ENCODE measurements at regions not wholly inside any gene's neighbourhood (a gene's known extent, or its start where the extent isn't known, plus 50 kb on each side); places are given as distances from the start of the nearest gene placed in this dataset.

DNA sequence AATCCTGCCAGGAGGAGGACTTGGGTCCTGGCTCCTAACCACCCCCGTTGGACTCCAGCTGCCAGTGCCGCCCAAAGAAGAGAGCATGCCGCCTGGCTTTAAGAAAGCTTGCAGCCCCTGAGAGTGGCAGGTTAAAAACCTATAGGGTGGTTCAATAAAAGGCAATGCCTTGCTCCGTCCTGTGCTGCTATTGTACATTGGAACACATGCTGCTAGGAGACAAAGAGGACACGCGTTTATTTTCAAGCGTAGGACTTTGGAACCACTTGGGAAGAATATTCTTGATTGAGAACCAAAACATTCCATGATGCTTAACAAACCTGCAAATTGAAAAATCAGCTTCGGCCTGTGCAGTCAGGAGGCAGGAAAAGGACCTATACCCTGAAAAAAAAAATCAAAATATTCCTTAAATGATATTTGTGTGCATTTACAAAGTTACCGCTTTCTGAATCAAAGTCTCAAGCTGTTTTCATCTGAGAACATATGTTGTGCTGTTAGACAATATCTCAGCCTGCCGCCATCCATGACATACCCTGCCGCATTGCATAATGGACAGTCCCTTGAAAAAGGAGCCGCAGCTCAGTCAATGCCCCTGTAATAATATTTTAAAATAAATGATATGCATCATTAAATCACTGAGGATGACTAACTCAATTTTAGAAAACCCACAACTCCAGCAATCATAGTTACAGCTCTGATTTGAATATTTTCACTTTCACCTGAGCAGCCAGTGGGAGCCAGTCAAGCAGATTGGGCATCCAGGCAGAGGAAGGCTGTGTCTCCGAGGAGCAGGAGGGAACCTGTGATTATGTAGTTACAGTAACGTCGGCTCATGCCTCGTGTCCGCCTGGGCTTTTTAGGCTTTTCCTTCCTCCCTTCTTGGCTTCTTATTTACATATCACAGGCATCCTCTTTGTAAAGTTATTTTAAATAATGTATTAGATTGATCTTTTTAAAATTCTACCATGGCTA lies 805.6 kb upstream of the FANCL start:
- no peak for TF ChIP-seq ESRRG (CRISPR knock-in tag; IDR thresholded peaks at IDR 0.05)
- TF ChIP-seq, protein P1, sequence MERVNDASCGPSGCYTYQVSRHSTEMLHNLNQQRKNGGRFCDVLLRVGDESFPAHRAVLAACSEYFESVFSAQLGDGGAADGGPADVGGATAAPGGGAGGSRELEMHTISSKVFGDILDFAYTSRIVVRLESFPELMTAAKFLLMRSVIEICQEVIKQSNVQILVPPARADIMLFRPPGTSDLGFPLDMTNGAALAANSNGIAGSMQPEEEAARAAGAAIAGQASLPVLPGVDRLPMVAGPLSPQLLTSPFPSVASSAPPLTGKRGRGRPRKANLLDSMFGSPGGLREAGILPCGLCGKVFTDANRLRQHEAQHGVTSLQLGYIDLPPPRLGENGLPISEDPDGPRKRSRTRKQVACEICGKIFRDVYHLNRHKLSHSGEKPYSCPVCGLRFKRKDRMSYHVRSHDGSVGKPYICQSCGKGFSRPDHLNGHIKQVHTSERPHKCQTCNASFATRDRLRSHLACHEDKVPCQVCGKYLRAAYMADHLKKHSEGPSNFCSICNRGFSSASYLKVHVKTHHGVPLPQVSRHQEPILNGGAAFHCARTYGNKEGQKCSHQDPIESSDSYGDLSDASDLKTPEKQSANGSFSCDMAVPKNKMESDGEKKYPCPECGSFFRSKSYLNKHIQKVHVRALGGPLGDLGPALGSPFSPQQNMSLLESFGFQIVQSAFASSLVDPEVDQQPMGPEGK (CRISPR knock-in tag; IDR thresholded peaks at IDR 0.05; ENCODE audit: borderline replicate concordance) = no peak
- TF ChIP-seq ZFP3 (CRISPR knock-in tag; IDR thresholded peaks at IDR 0.05) = no peak
- TF ChIP-seq BACH2 (CRISPR knock-in tag; IDR thresholded peaks at IDR 0.05; ENCODE audit: borderline replicate concordance) = no peak
- no peak for TF ChIP-seq ZNF565 (CRISPR knock-in tag; conservative IDR thresholded peaks at IDR 0.05; ENCODE audit: low read depth)
- TF ChIP-seq SNAI2 (CRISPR knock-in tag; IDR thresholded peaks at IDR 0.05) = no peak
- TF ChIP-seq, protein P2, sequence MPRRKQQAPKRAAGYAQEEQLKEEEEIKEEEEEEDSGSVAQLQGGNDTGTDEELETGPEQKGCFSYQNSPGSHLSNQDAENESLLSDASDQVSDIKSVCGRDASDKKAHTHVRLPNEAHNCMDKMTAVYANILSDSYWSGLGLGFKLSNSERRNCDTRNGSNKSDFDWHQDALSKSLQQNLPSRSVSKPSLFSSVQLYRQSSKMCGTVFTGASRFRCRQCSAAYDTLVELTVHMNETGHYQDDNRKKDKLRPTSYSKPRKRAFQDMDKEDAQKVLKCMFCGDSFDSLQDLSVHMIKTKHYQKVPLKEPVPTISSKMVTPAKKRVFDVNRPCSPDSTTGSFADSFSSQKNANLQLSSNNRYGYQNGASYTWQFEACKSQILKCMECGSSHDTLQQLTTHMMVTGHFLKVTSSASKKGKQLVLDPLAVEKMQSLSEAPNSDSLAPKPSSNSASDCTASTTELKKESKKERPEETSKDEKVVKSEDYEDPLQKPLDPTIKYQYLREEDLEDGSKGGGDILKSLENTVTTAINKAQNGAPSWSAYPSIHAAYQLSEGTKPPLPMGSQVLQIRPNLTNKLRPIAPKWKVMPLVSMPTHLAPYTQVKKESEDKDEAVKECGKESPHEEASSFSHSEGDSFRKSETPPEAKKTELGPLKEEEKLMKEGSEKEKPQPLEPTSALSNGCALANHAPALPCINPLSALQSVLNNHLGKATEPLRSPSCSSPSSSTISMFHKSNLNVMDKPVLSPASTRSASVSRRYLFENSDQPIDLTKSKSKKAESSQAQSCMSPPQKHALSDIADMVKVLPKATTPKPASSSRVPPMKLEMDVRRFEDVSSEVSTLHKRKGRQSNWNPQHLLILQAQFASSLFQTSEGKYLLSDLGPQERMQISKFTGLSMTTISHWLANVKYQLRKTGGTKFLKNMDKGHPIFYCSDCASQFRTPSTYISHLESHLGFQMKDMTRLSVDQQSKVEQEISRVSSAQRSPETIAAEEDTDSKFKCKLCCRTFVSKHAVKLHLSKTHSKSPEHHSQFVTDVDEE (CRISPR knock-in tag; IDR thresholded peaks at IDR 0.05) = no peak
- no peak for TF ChIP-seq ZNF70 (CRISPR knock-in tag; IDR thresholded peaks at IDR 0.05)
- TF ChIP-seq ISL1 (CRISPR knock-in tag; IDR thresholded peaks at IDR 0.05) = no peak
- TF ChIP-seq, protein P3, sequence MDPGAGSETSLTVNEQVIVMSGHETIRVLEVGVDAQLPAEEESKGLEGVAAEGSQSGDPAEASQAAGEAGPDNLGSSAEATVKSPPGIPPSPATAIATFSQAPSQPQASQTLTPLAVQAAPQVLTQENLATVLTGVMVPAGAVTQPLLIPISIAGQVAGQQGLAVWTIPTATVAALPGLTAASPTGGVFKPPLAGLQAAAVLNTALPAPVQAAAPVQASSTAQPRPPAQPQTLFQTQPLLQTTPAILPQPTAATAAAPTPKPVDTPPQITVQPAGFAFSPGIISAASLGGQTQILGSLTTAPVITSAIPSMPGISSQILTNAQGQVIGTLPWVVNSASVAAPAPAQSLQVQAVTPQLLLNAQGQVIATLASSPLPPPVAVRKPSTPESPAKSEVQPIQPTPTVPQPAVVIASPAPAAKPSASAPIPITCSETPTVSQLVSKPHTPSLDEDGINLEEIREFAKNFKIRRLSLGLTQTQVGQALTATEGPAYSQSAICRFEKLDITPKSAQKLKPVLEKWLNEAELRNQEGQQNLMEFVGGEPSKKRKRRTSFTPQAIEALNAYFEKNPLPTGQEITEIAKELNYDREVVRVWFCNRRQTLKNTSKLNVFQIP (CRISPR knock-in tag; IDR thresholded peaks at IDR 0.05; ENCODE audit: borderline replicate concordance, low read depth) = no peak
- TF ChIP-seq, protein P4, sequence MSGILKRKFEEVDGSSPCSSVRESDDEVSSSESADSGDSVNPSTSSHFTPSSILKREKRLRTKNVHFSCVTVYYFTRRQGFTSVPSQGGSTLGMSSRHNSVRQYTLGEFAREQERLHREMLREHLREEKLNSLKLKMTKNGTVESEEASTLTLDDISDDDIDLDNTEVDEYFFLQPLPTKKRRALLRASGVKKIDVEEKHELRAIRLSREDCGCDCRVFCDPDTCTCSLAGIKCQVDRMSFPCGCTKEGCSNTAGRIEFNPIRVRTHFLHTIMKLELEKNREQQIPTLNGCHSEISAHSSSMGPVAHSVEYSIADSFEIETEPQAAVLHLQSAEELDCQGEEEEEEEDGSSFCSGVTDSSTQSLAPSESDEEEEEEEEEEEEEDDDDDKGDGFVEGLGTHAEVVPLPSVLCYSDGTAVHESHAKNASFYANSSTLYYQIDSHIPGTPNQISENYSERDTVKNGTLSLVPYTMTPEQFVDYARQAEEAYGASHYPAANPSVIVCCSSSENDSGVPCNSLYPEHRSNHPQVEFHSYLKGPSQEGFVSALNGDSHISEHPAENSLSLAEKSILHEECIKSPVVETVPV (CRISPR knock-in tag; IDR thresholded peaks at IDR 0.05) = no peak
- TF ChIP-seq GLIS3 (CRISPR knock-in tag; IDR thresholded peaks at IDR 0.05) = no peak
- TF ChIP-seq TCF4 (CRISPR knock-in tag; IDR thresholded peaks at IDR 0.05; ENCODE audit: borderline replicate concordance) = no peak
- no peak for TF ChIP-seq TOX (CRISPR knock-in tag; IDR thresholded peaks at IDR 0.05; ENCODE audit: borderline replicate concordance)
- no peak for TF ChIP-seq PPARA (CRISPR knock-in tag; IDR thresholded peaks at IDR 0.05; ENCODE audit: borderline replicate concordance)
- TF ChIP-seq, protein P5, sequence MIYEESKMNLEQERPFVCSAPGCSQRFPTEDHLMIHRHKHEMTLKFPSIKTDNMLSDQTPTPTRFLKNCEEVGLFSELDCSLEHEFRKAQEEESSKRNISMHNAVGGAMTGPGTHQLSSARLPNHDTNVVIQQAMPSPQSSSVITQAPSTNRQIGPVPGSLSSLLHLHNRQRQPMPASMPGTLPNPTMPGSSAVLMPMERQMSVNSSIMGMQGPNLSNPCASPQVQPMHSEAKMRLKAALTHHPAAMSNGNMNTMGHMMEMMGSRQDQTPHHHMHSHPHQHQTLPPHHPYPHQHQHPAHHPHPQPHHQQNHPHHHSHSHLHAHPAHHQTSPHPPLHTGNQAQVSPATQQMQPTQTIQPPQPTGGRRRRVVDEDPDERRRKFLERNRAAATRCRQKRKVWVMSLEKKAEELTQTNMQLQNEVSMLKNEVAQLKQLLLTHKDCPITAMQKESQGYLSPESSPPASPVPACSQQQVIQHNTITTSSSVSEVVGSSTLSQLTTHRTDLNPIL (CRISPR knock-in tag; IDR thresholded peaks at IDR 0.05; ENCODE audit: low read depth) = no peak
- TF ChIP-seq ARNTL (CRISPR knock-in tag; IDR thresholded peaks at IDR 0.05; ENCODE audit: borderline replicate concordance, low read depth) = no peak
- TF ChIP-seq CSDC2 (CRISPR knock-in tag; IDR thresholded peaks at IDR 0.05) = no peak
- TF ChIP-seq ZFP30 (CRISPR knock-in tag; IDR thresholded peaks at IDR 0.05) = no peak

DNA sequence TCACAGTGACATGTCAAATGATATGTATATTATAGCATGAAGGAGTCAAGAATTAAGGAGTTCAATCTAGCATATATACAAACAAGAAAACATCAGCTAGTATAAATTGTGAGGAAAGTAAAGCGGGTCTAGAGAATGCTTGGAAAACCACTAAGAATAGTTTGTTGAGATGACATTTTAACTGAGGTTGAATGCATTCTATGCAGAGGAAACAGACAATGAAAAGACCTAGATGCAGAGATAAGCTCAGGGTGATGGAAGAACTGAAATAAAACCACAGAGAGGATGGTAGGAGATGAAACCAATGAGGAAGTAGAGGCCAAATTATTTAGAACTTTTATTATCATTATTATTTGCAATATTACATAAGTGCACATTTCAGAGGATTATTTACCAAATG lies 803.6 kb upstream of the FANCL start:
- no peak for ATAC-seq
- TF ChIP-seq ESRRG (CRISPR knock-in tag; IDR thresholded peaks at IDR 0.05) (no peak), SNAI2 (CRISPR knock-in tag; IDR thresholded peaks at IDR 0.05) (no peak), ZC3H10 (CRISPR knock-in tag; IDR thresholded peaks at IDR 0.05) (no peak), ZNF565 (CRISPR knock-in tag; conservative IDR thresholded peaks at IDR 0.05; ENCODE audit: low read depth) (no peak)
- TF ChIP-seq, protein P2 (CRISPR knock-in tag; IDR thresholded peaks at IDR 0.05) = no peak
- TF ChIP-seq, protein P1 (CRISPR knock-in tag; IDR thresholded peaks at IDR 0.05; ENCODE audit: borderline replicate concordance) = no peak

More for the DNA sequence above, 805.6 kb upstream of the FANCL start:
- ATAC-seq = no peak
